ENCODE measurements at regions not wholly inside any gene's neighbourhood (a gene's known extent, or its start where the extent isn't known, plus 50 kb on each side); places are given as distances from the start of the nearest gene placed in this dataset.

DNA sequence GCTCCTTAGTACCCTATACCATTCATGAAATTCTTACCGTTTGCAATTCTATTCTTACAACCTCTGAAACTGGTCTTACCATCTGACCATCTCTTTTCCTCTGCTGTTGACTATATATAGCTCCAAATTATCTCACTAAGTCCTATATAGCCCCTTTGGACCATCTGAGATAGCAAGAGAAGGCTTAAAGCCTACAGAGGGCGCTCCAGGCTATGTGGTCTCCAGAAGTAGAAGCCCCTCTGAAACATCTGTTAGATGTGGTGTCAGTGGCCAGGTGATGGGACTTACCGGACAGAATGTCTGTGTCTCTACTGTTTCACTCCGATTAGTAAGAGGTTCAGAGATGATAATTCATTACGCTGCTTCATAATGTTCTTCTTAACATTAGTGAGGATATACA is 140.7 kb upstream of the BMP2 start:
- intact Hi-C loops (cut with micrococcal nuclease; ENCODE audit: unreplicated experiment), result no loop called here
- in situ Hi-C loops (cut with HindIII; ENCODE audit: low pct_unique_long_range_greater_than_20kb, low sequenced_read_pairs), result no loop called here
- peaks cover 3% of the 10 kb centered on the region; the same call in 1 of the 2 replicates for H3K9me3 ChIP-seq (ENCODE audit: control insufficient read depth, insufficient read depth, low read depth, low read length)
- TF ChIP-seq SIN3A (IDR thresholded peaks at IDR 0.05; ENCODE audit: borderline replicate concordance, insufficient read depth, low read depth, low read length) (no peak), TCF7L2 (IDR thresholded peaks at IDR 0.05; ENCODE audit: low read depth, low read length) (no peak), POLR2AphosphoS5 (IDR thresholded peaks at IDR 0.05; ENCODE audit: low read depth, low read length) (no peak)
- TF ChIP-seq, protein P1, sequence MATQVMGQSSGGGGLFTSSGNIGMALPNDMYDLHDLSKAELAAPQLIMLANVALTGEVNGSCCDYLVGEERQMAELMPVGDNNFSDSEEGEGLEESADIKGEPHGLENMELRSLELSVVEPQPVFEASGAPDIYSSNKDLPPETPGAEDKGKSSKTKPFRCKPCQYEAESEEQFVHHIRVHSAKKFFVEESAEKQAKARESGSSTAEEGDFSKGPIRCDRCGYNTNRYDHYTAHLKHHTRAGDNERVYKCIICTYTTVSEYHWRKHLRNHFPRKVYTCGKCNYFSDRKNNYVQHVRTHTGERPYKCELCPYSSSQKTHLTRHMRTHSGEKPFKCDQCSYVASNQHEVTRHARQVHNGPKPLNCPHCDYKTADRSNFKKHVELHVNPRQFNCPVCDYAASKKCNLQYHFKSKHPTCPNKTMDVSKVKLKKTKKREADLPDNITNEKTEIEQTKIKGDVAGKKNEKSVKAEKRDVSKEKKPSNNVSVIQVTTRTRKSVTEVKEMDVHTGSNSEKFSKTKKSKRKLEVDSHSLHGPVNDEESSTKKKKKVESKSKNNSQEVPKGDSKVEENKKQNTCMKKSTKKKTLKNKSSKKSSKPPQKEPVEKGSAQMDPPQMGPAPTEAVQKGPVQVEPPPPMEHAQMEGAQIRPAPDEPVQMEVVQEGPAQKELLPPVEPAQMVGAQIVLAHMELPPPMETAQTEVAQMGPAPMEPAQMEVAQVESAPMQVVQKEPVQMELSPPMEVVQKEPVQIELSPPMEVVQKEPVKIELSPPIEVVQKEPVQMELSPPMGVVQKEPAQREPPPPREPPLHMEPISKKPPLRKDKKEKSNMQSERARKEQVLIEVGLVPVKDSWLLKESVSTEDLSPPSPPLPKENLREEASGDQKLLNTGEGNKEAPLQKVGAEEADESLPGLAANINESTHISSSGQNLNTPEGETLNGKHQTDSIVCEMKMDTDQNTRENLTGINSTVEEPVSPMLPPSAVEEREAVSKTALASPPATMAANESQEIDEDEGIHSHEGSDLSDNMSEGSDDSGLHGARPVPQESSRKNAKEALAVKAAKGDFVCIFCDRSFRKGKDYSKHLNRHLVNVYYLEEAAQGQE (IDR thresholded peaks at IDR 0.05; ENCODE audit: insufficient read depth in 1 of 2, low read depth in 2 of 2, low read length in 1 of 2), result no peak
- TF ChIP-seq, protein P2, sequence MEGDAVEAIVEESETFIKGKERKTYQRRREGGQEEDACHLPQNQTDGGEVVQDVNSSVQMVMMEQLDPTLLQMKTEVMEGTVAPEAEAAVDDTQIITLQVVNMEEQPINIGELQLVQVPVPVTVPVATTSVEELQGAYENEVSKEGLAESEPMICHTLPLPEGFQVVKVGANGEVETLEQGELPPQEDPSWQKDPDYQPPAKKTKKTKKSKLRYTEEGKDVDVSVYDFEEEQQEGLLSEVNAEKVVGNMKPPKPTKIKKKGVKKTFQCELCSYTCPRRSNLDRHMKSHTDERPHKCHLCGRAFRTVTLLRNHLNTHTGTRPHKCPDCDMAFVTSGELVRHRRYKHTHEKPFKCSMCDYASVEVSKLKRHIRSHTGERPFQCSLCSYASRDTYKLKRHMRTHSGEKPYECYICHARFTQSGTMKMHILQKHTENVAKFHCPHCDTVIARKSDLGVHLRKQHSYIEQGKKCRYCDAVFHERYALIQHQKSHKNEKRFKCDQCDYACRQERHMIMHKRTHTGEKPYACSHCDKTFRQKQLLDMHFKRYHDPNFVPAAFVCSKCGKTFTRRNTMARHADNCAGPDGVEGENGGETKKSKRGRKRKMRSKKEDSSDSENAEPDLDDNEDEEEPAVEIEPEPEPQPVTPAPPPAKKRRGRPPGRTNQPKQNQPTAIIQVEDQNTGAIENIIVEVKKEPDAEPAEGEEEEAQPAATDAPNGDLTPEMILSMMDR (IDR thresholded peaks at IDR 0.05), result no peak
- ATAC-seq (no peak), DNase-seq (ENCODE audit: low read depth, low spot score) (no peak)
- ChIA-PET CTCF (no interaction called here), POLR2A (no interaction called here)
- H3K4me3 ChIP-seq (ENCODE audit: low read depth in 2 of 2, low read length in 2 of 2), result no peak overlapping the region
- H3K4me1 ChIP-seq (ENCODE audit: control insufficient read depth, insufficient read depth, low read length), result no peaks in the 10 kb centered on the region; the same call in 1 of the 2 replicates
- BruUV-seq (replicated peaks), result no TSS peak
- no peaks in the 10 kb centered on the region for H3K27me3 ChIP-seq (ENCODE audit: control insufficient read depth, insufficient read depth, low read length)
- H3K36me3 ChIP-seq (ENCODE audit: control insufficient read depth, insufficient read depth, low read length), result no peaks in the 10 kb centered on the region
- no peak overlapping the region for H3K27ac ChIP-seq (ENCODE audit: low read length)

DNA sequence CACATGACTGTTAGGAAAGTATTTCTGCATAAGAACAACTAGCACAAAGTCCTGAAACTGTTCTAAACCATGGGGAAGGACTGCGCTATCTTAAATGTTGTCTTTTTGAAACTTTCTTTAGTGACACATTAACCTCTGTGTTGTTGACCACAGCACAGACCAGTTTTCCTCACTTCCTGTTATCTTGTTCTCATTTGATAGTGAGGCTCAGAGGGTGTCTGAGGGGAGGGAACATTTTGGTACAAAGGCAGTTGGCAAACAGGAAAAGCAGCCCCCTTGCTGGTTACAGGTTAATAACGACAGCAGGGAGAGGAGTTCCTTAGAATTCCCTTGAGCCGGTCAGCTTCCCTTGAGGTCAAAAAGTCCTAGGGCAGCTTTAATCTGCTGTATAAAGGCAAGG is 143.5 kb upstream of the BMP2 start:
- intact Hi-C loops (cut with micrococcal nuclease; ENCODE audit: unreplicated experiment), result no loop called here
- BruUV-seq (replicated peaks), result no TSS peak
- Histone ChIP-seq H3K4me3 (ENCODE audit: low read depth in 2 of 2, low read length in 2 of 2) (no peak overlapping the region), H3K36me3 (ENCODE audit: control insufficient read depth, insufficient read depth, low read length) (no peaks in the 10 kb centered on the region), H3K9me3 (ENCODE audit: control insufficient read depth, insufficient read depth, low read depth, low read length) (peaks cover 3% of the 10 kb centered on the region; the same call in 1 of the 2 replicates), H3K4me1 (ENCODE audit: control insufficient read depth, insufficient read depth, low read length) (no peaks in the 10 kb centered on the region; the same call in 1 of the 2 replicates), H3K27ac (ENCODE audit: low read length) (no peak overlapping the region), H3K27me3 (ENCODE audit: control insufficient read depth, insufficient read depth, low read length) (no peaks in the 10 kb centered on the region)
- ChIA-PET CTCF (no interaction called here), POLR2A (no interaction called here)
- in situ Hi-C loops (cut with HindIII; ENCODE audit: low pct_unique_long_range_greater_than_20kb, low sequenced_read_pairs), result no loop called here
- no peak for DNase-seq (ENCODE audit: low read depth, low spot score)
- TF ChIP-seq, protein P1 (IDR thresholded peaks at IDR 0.05; ENCODE audit: insufficient read depth in 1 of 2, low read depth in 2 of 2, low read length in 1 of 2), result no peak
- no peak for TF ChIP-seq POLR2AphosphoS5 (IDR thresholded peaks at IDR 0.05; ENCODE audit: low read depth, low read length)
- TF ChIP-seq TCF7L2 (IDR thresholded peaks at IDR 0.05; ENCODE audit: low read depth, low read length), result no peak
- TF ChIP-seq SIN3A (IDR thresholded peaks at IDR 0.05; ENCODE audit: borderline replicate concordance, insufficient read depth, low read depth, low read length), result no peak
- TF ChIP-seq, protein P2 (IDR thresholded peaks at IDR 0.05), result no peak
- no peak for ATAC-seq
